ENCODE measurements at regions not wholly inside any gene's neighbourhood (a gene's known extent, or its start where the extent isn't known, plus 50 kb on each side); places are given as distances from the start of the nearest gene placed in this dataset.
"Not testable (repeated sequence)": the region's sequence is repeated elsewhere in the genome, so short reads cannot be mapped to it uniquely, and the experiment has no call there.

GRCh38 chr3:170801597-170801996 is 68.4 kb downstream of the RPL22L1 start:
- no peak for TF ChIP-seq CTCF (IDR thresholded peaks at IDR 0.05; ENCODE audit: low read depth, low read length)
- Histone ChIP-seq H3K4me1 (no peaks in the 10 kb centered on the region), H3K4me3 (ENCODE audit: low read depth, low read length) (no peak overlapping the region), H3K36me3 (no peaks in the 10 kb centered on the region), H3K27me3 (no peaks in the 10 kb centered on the region), H3K9me3 (no peaks in the 10 kb centered on the region)
- no peak for DNase-seq

- H3K4me1 ChIP-seq; DNase-seq; H3K36me3 ChIP-seq; H3K9me3 ChIP-seq; H3K4me3 ChIP-seq (ENCODE audit: low read depth, low read length); H3K27me3 ChIP-seq: not testable (repeated sequence)
Measured at GRCh38 chr3:170800275-170800674, 69.7 kb downstream of the RPL22L1 start.

GRCh38 chr3:170799009-170799408 is 71.0 kb downstream of the RPL22L1 start:
- no peak for DNase-seq
- no peaks in the 10 kb centered on the region for H3K36me3 ChIP-seq
- H3K4me1 ChIP-seq, result no peaks in the 10 kb centered on the region
- no peak overlapping the region for H3K4me3 ChIP-seq (ENCODE audit: low read depth, low read length)
- no peaks in the 10 kb centered on the region for H3K9me3 ChIP-seq
- TF ChIP-seq CTCF (IDR thresholded peaks at IDR 0.05; ENCODE audit: low read depth, low read length), result no peak
- H3K27me3 ChIP-seq, result no peaks in the 10 kb centered on the region

GRCh38 chr3:170797685-170798084 is 72.3 kb downstream of the RPL22L1 start:
- Histone ChIP-seq H3K27me3 (no peaks in the 10 kb centered on the region), H3K36me3 (no peaks in the 10 kb centered on the region), H3K4me3 (ENCODE audit: low read depth, low read length) (no peak overlapping the region), H3K9me3 (no peaks in the 10 kb centered on the region), H3K4me1 (no peaks in the 10 kb centered on the region)
- TF ChIP-seq CTCF (IDR thresholded peaks at IDR 0.05; ENCODE audit: low read depth, low read length), result no peak
- DNase-seq, result no peak

GRCh38 chr3:170792471-170792870 is 77.5 kb downstream of the RPL22L1 start:
- no peak for DNase-seq
- no peak overlapping the region for H3K4me3 ChIP-seq (ENCODE audit: low read depth, low read length)
- no peak for TF ChIP-seq CTCF (IDR thresholded peaks at IDR 0.05; ENCODE audit: low read depth, low read length)
- no peaks in the 10 kb centered on the region for H3K9me3 ChIP-seq
- H3K27me3 ChIP-seq, result no peaks in the 10 kb centered on the region
- H3K36me3 ChIP-seq, result no peaks in the 10 kb centered on the region
- no peaks in the 10 kb centered on the region for H3K4me1 ChIP-seq

GRCh38 chr3:170790647-170791046 is 79.3 kb downstream of the RPL22L1 start:
- no peaks in the 10 kb centered on the region for H3K27me3 ChIP-seq
- no peak for TF ChIP-seq CTCF (IDR thresholded peaks at IDR 0.05; ENCODE audit: low read depth, low read length)
- H3K4me3 ChIP-seq (ENCODE audit: low read depth, low read length), result no peak overlapping the region
- no peaks in the 10 kb centered on the region for H3K36me3 ChIP-seq
- H3K4me1 ChIP-seq, result no peaks in the 10 kb centered on the region
- no peaks in the 10 kb centered on the region for H3K9me3 ChIP-seq
- no peak for DNase-seq

- no peak for DNase-seq
- no peak for TF ChIP-seq CTCF (IDR thresholded peaks at IDR 0.05; ENCODE audit: low read depth, low read length)
- no peaks in the 10 kb centered on the region for H3K27me3 ChIP-seq
- no peaks in the 10 kb centered on the region for H3K36me3 ChIP-seq
- no peaks in the 10 kb centered on the region for H3K9me3 ChIP-seq
- H3K4me1 ChIP-seq, result no peaks in the 10 kb centered on the region
- H3K4me3 ChIP-seq (ENCODE audit: low read depth, low read length), result no peak overlapping the region
Measured at GRCh38 chr3:170787464-170787863, 82.5 kb downstream of the RPL22L1 start.
